ENCODE measurements at regions not wholly inside any gene's neighbourhood (a gene's known extent, or its start where the extent isn't known, plus 50 kb on each side); places are given as distances from the start of the nearest gene placed in this dataset.

- DNase-seq (ENCODE audit: low spot score) (no peak), ATAC-seq (no peak)
- no peaks in the 10 kb centered on the region for H3K79me2 ChIP-seq (replicated peaks; ENCODE audit: insufficient read depth)
- H3K36me3 ChIP-seq (ENCODE audit: insufficient read depth): no peaks in the 10 kb centered on the region
- H3K4me3 Mint-ChIP-seq: no peak overlapping the region
- H3K27ac Mint-ChIP-seq: peak overlapping the region; percentile 24; the same call in 1 of the 2 replicates
- peaks cover 16% of the 10 kb centered on the region for H3K4me1 Mint-ChIP-seq
- H3K27ac ChIP-seq (ENCODE audit: low read depth): no peak overlapping the region
- H3F3A ChIP-seq (replicated peaks; ENCODE audit: low read depth): no peaks in the 10 kb centered on the region
- H3K4me2 ChIP-seq: no peak overlapping the region
- no peaks in the 10 kb centered on the region; the same call in 1 of the 2 replicates for H3K9me2 ChIP-seq (ENCODE audit: insufficient read depth)
- no peaks in the 10 kb centered on the region for H3K27me3 Mint-ChIP-seq (ENCODE audit: insufficient read depth, low read depth, poor library complexity)
- no peaks in the 10 kb centered on the region for H4K20me1 ChIP-seq (replicated peaks; ENCODE audit: insufficient read depth)
- no peak for TF ChIP-seq EZH2 (IDR thresholded peaks at IDR 0.05; ENCODE audit: low read depth, unreplicated experiment)
- no peak overlapping the region for H2AFZ ChIP-seq
- H3K36me3 Mint-ChIP-seq (ENCODE audit: low read depth): no peaks in the 10 kb centered on the region
- no peak overlapping the region for H3K4me3 ChIP-seq
- H3K9me3 Mint-ChIP-seq: no peaks in the 10 kb centered on the region
- peaks cover 17% of the 10 kb centered on the region for H3K4me1 ChIP-seq (ENCODE audit: insufficient read depth)
- H3K27me3 ChIP-seq (ENCODE audit: insufficient read depth): no peaks in the 10 kb centered on the region
Observed at GRCh38 chr14:61202124-61202523, 79.0 kb downstream of the TMEM30B start.

- H3K27me3 ChIP-seq (ENCODE audit: insufficient read depth): no peaks in the 10 kb centered on the region
- H3K4me1 ChIP-seq (ENCODE audit: insufficient read depth): peaks cover 17% of the 10 kb centered on the region
- H2AFZ ChIP-seq: no peak overlapping the region
- H3K9me2 ChIP-seq (ENCODE audit: insufficient read depth): no peaks in the 10 kb centered on the region; the same call in 1 of the 2 replicates
- no peak overlapping the region for H3K27ac Mint-ChIP-seq
- no peaks in the 10 kb centered on the region for H3K79me2 ChIP-seq (replicated peaks; ENCODE audit: insufficient read depth)
- H3K4me3 ChIP-seq: no peak overlapping the region
- H3K4me3 Mint-ChIP-seq: no peak overlapping the region
- no peak overlapping the region for H3K27ac ChIP-seq (ENCODE audit: low read depth)
- no peaks in the 10 kb centered on the region for H4K20me1 ChIP-seq (replicated peaks; ENCODE audit: insufficient read depth)
- H3K4me1 Mint-ChIP-seq: peaks cover 16% of the 10 kb centered on the region
- H3K9me3 Mint-ChIP-seq: no peaks in the 10 kb centered on the region
- ATAC-seq (no peak), DNase-seq (ENCODE audit: low spot score) (no peak)
- H3K36me3 ChIP-seq (ENCODE audit: insufficient read depth): no peaks in the 10 kb centered on the region
- H3K36me3 Mint-ChIP-seq (ENCODE audit: low read depth): no peaks in the 10 kb centered on the region
- no peaks in the 10 kb centered on the region for H3K27me3 Mint-ChIP-seq (ENCODE audit: insufficient read depth, low read depth, poor library complexity)
- H3F3A ChIP-seq (replicated peaks; ENCODE audit: low read depth): no peaks in the 10 kb centered on the region
- no peak overlapping the region for H3K4me2 ChIP-seq
- TF ChIP-seq ZNF331 (CRISPR knock-in tag; IDR thresholded peaks at IDR 0.05; ENCODE audit: low read depth): no peak
- no peak for TF ChIP-seq NANOG (IDR thresholded peaks at IDR 0.05; ENCODE audit: borderline replicate concordance)
- TF ChIP-seq ZNF114 (CRISPR knock-in tag; IDR thresholded peaks at IDR 0.05): no peak
- TF ChIP-seq CREB1 (CRISPR knock-in tag; IDR thresholded peaks at IDR 0.05; ENCODE audit: low read depth): no peak
- TF ChIP-seq CTCF (conservative IDR thresholded peaks at IDR 0.05; ENCODE audit: low read depth in 2 of 2): no peak
- TF ChIP-seq JUNB (IDR thresholded peaks at IDR 0.05; ENCODE audit: unreplicated experiment): no peak
- no peak for TF ChIP-seq ETS1 (IDR thresholded peaks at IDR 0.05)
- no peak for TF ChIP-seq REST (IDR thresholded peaks at IDR 0.05; ENCODE audit: unreplicated experiment)
- TF ChIP-seq ZNF462 (CRISPR knock-in tag; IDR thresholded peaks at IDR 0.05): no peak
Observed at GRCh38 chr14:61201171-61201570, 80.0 kb downstream of the TMEM30B start.

Data from GM23338 (cell line).